Upper lobe of left lung (tissue), 6 donors: ENCODE measurements at regions not wholly inside any gene's neighbourhood (a gene's known extent, or its start where the extent isn't known, plus 50 kb on each side); places are given as distances from the start of the nearest gene placed in this dataset.

Source experiments
- ATAC-seq, 2 donors: fragments of 200-7000 bp; cut with Tn5 transposase; one replicate each; pipeline ENCODE4 v1.9.1; 2022; ENCODE audit warnings: mild to moderate bottlenecking in 2 of 2, moderate library complexity in 2 of 2; ENCODE audit not compliant: low FRiP score in 2 of 2
- DNase-seq, 2 donors: peaks; one replicate each; pipeline ENCODE4 v3.0.0-alpha.2; 2019 to 2020
- H3K27ac ChIP-seq, 4 donors: fragments of 200-600 bp; sonication (generic); one replicate each; pipeline ENCODE4 v1.5.1; 2016 to 2019
- H3K27me3 ChIP-seq, 4 donors: fragments of 200-600 bp; sonication (generic); one replicate each; pipeline ENCODE4 v1.5.1; 2017 to 2019
- H3K36me3 ChIP-seq, 4 donors: fragments of 200-600 bp; sonication (generic); one replicate each; pipeline ENCODE4 v1.5.1; 2016 to 2019
- H3K4me1 ChIP-seq, 4 donors: fragments of 200-600 bp; sonication (generic); one replicate each; pipeline ENCODE4 v1.5.1; 2018 to 2019
- H3K4me3 ChIP-seq, 4 donors: fragments of 200-600 bp; sonication (generic); one replicate each; pipeline ENCODE4 v1.5.1; 2017 to 2019; ENCODE audit warnings: mild to moderate bottlenecking in 2 of 4, moderate library complexity in 1 of 4
- H3K9me3 ChIP-seq, 4 donors: fragments of 200-600 bp; sonication (generic); one replicate each; pipeline ENCODE4 v1.5.1; 2018 to 2019
- EP300 ChIP-seq, 4 donors: sonication (generic); formaldehyde crosslinking; IDR thresholded peaks; one replicate each; pipeline ENCODE4 v1.5.1; 2017; ENCODE audit warnings: antibody characterized with exemption in 4 of 4, control low read depth in 2 of 4
- POLR2A ChIP-seq, 4 donors: fragments of 450-650 bp; IDR thresholded peaks; one replicate each; pipeline ENCODE4 v1.5.1; 2016 to 2017; ENCODE audit warnings: antibody characterized with exemption in 4 of 4, mild to moderate bottlenecking in 2 of 4
- POLR2AphosphoS5 ChIP-seq, 2 donors: sonication (generic); formaldehyde crosslinking; IDR thresholded peaks; one replicate each; pipeline ENCODE4 v1.5.1; 2017; ENCODE audit warnings: antibody characterized with exemption in 2 of 2
- WGBS, 2 donors: methylation state at CpG; one replicate each; pipeline ENCODE4 v1.1.5; 2017 to 2018; 5-methylcytosine and 5-hydroxymethylcytosine counted together
- TF ChIP-seq, protein P1 (sequence below), 6 experiments: fragments of 450-650 bp in 4 of 6; fragments of 200-600 bp in 2 of 6; sonication (generic) in 2 of 6; IDR thresholded peaks; one replicate each; pipeline ENCODE4 v1.5.1; 2016 to 2019; ENCODE audit warnings: antibody characterized with exemption in 6 of 6
- donor health status: DM: no; HTN: no; CAD: no; lungs with moderate emphysema.
- donor health status: DM: no; HTN: yes; CAD: no; lungs with severe emphysema.

DNA sequence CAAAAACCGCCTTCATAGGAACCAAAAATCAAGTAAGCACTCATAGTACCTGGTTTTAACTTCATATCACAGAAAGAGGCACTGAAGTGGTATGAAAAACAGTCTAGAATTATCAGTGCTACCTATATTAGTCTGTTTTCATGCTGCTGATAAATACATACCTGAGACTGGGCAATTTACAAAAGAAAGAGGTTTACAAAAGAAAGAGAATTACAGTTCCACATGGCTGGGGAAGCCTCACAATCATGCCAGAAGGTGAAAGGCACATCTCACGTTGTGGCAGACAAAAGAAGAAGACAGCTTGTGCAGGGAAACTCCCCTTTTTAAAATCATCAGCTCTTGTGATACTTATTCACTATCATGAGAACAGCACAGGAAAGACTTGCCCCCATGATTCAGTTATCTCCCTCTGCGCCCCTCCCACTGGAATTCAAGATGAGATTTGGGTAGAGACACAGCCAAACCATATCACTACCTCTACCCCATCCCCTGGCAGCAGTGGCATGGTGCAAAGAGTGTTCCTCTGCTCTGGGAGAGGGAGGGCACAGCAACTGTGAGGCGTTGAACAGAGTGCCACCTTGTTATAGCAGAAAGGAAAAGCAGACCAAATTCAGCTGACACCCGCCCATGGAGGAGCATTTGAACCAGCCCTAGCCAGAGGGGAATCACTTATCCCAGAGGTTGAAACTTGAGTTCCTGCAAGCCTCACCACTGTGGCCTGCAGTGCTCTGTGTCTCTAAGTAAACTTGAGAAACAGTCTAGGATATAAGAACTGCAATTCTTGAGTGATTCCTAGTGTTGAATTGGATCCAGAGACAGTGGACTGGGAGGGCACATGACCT, 61.9 kb upstream of the PTPRZ1 start:
- Histone ChIP-seq H3K27me3 (no peaks in the 10 kb centered on the region), H3K4me1 (no peaks in the 10 kb centered on the region), H3K36me3 (no peaks in the 10 kb centered on the region), H3K9me3 (peaks cover 0 to 8% (median 2%) of the 10 kb centered on the region in 4 donors), H3K4me3 (no peak overlapping the region), H3K27ac (no peak overlapping the region)
- no peak for ATAC-seq
- DNase-seq, result no peak
- WGBS, 2 donors, result 49 to 65% methylated on average over 5 of the region's 5 CpGs
- no peak for TF ChIP-seq POLR2A (IDR thresholded peaks at IDR 0.05)
- TF ChIP-seq EP300 (IDR thresholded peaks at IDR 0.05), result no peak
- TF ChIP-seq POLR2AphosphoS5 (IDR thresholded peaks at IDR 0.05), result no peak
- TF ChIP-seq, protein P1, sequence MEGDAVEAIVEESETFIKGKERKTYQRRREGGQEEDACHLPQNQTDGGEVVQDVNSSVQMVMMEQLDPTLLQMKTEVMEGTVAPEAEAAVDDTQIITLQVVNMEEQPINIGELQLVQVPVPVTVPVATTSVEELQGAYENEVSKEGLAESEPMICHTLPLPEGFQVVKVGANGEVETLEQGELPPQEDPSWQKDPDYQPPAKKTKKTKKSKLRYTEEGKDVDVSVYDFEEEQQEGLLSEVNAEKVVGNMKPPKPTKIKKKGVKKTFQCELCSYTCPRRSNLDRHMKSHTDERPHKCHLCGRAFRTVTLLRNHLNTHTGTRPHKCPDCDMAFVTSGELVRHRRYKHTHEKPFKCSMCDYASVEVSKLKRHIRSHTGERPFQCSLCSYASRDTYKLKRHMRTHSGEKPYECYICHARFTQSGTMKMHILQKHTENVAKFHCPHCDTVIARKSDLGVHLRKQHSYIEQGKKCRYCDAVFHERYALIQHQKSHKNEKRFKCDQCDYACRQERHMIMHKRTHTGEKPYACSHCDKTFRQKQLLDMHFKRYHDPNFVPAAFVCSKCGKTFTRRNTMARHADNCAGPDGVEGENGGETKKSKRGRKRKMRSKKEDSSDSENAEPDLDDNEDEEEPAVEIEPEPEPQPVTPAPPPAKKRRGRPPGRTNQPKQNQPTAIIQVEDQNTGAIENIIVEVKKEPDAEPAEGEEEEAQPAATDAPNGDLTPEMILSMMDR (IDR thresholded peaks at IDR 0.05), result no peak

DNA sequence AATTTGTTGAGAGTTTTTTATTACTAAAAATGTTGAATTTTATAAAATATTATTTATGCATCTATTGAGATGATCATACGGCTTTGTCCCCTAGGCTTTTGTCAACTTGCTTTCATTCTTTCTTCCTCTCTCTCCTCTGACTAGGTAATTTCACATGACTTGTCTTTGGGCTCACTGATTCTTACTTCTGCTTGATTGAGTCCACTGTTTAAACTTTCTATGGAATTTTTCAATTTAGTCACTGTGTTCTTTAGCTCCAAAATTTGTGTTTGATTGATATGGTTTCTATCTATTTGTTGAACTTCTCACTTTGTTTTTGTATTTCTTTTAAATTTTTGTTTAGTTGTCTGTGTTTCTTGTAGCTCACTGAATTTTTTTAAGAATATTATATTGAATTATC, 65.9 kb upstream of the PTPRZ1 start:
- WGBS, 2 donors, result 94% methylated on average over 1 of the region's 1 CpG
- Histone ChIP-seq H3K27me3 (no peaks in the 10 kb centered on the region), H3K9me3 (peaks cover 0 to 8% (median 2%) of the 10 kb centered on the region in 4 donors), H3K4me1 (no peaks in the 10 kb centered on the region), H3K27ac (no peak overlapping the region), H3K36me3 (no peaks in the 10 kb centered on the region), H3K4me3 (no peak overlapping the region)
- no peak for DNase-seq
- TF ChIP-seq POLR2AphosphoS5 (IDR thresholded peaks at IDR 0.05), result no peak
- no peak for TF ChIP-seq EP300 (IDR thresholded peaks at IDR 0.05)
- TF ChIP-seq, protein P1 (IDR thresholded peaks at IDR 0.05), result no peak
- TF ChIP-seq POLR2A (IDR thresholded peaks at IDR 0.05), result no peak
- ATAC-seq, result no peak

DNA sequence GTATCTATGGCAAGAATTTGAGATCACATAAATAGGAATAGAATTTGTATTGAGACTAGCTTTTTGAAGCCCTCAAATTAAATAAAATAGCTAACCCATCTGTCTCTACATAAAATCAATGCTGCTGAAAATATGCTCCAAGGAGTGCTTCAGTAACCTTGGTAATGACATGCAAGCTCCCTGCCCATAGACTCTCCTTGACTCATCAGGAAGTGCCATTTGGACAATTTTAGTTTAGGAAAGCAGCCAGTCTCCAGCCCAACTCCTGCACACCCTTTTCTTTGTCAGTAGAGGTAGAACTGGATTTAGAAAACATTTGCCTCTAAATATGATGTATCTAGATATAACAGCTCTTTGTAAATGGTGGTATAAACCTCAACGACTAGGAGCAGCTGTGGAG, 69.9 kb upstream of the PTPRZ1 start:
- ATAC-seq (no peak), DNase-seq (no peak)

GRCh38 chr7:121800916-121801675, 71.9 kb upstream of the PTPRZ1 start:
- H3K4me3 ChIP-seq, result no peak overlapping the region
- no peaks in the 10 kb centered on the region for H3K9me3 ChIP-seq
- H3K27ac ChIP-seq, result no peak overlapping the region
- DNase-seq (no peak), ATAC-seq (no peak)
- H3K27me3 ChIP-seq, result no peaks in the 10 kb centered on the region
- TF ChIP-seq EP300 (IDR thresholded peaks at IDR 0.05) (no peak), POLR2A (IDR thresholded peaks at IDR 0.05) (no peak), POLR2AphosphoS5 (IDR thresholded peaks at IDR 0.05) (no peak)
- TF ChIP-seq, protein P1 (IDR thresholded peaks at IDR 0.05), result no peak
- H3K4me1 ChIP-seq, result no peaks in the 10 kb centered on the region
- no peaks in the 10 kb centered on the region for H3K36me3 ChIP-seq
- WGBS, 2 donors, result 85 to 93% methylated on average over 1 of the region's 1 CpG

More for the DNA sequence above, 69.9 kb upstream of the PTPRZ1 start:
- Histone ChIP-seq H3K27me3 (no peaks in the 10 kb centered on the region), H3K27ac (no peak overlapping the region), H3K9me3 (peaks cover 0 to 8% (median 2%) of the 10 kb centered on the region in 4 donors), H3K4me1 (no peaks in the 10 kb centered on the region), H3K4me3 (no peak overlapping the region), H3K36me3 (no peaks in the 10 kb centered on the region)
- 33 to 63% methylated on average over 1 of the region's 1 CpG for WGBS, 2 donors
- no peak for TF ChIP-seq POLR2A (IDR thresholded peaks at IDR 0.05)
- TF ChIP-seq, protein P1 (IDR thresholded peaks at IDR 0.05), result no peak
- TF ChIP-seq POLR2AphosphoS5 (IDR thresholded peaks at IDR 0.05), result no peak
- no peak for TF ChIP-seq EP300 (IDR thresholded peaks at IDR 0.05)
